ENCODE measurements at regions not wholly inside any gene's neighbourhood (a gene's known extent, or its start where the extent isn't known, plus 50 kb on each side); places are given as distances from the start of the nearest gene placed in this dataset.
A peak's percentile ranks its signal among the peaks of the same experiment; 100 is the strongest.
"Not testable (repeated sequence)": the region's sequence is repeated elsewhere in the genome, so short reads cannot be mapped to it uniquely, and the experiment has no call there.

- FAIRE-seq (no peak), DNase-seq (no peak)
- no peak overlapping the region for H3K4me3 ChIP-seq (ENCODE audit: low read depth in 1 of 3, low read length in 3 of 3)
- H3K9me3 ChIP-seq (ENCODE audit: control insufficient read depth in 2 of 2, insufficient read depth in 1 of 2, low read depth in 1 of 2, low read length in 1 of 2), result peaks cover 0 to 2% of the 10 kb centered on the region in 2 donors
- no peak overlapping the region for H3K27ac ChIP-seq (ENCODE audit: low read depth in 1 of 3, low read length in 2 of 3)
- peaks cover 0 to 3% (median 2%) of the 10 kb centered on the region in 3 donors for H3K27me3 ChIP-seq (ENCODE audit: control insufficient read depth in 3 of 3, insufficient read depth in 3 of 3, low read length in 3 of 3)
- 53 to 62% (median 55%) methylated on average over 16 of the region's 16 CpGs for WGBS, 3 donors
- H3K36me3 ChIP-seq (ENCODE audit: control insufficient read depth in 3 of 3, insufficient read depth in 2 of 3, low read depth in 1 of 3, low read length in 3 of 3), result no peaks in the 10 kb centered on the region
- H3K4me1 ChIP-seq (ENCODE audit: control insufficient read depth in 3 of 3, insufficient read depth in 2 of 3, low read depth in 1 of 3, low read length in 2 of 3), result no peaks in the 10 kb centered on the region
Measured at GRCh38 chr20:1816384-1817381, 78.5 kb upstream of the SIRPA start.

GRCh38 chr20:1815502-1816085, 79.6 kb upstream of the SIRPA start:
- no peak for DNase-seq
- H3K4me3 ChIP-seq (ENCODE audit: low read depth in 1 of 3, low read length in 3 of 3), result no peak overlapping the region
- no peaks in the 10 kb centered on the region for H3K36me3 ChIP-seq (ENCODE audit: control insufficient read depth in 3 of 3, insufficient read depth in 2 of 3, low read depth in 1 of 3, low read length in 3 of 3)
- no peaks in the 10 kb centered on the region for H3K4me1 ChIP-seq (ENCODE audit: control insufficient read depth in 3 of 3, insufficient read depth in 2 of 3, low read depth in 1 of 3, low read length in 2 of 3)
- H3K27me3 ChIP-seq (ENCODE audit: control insufficient read depth in 3 of 3, insufficient read depth in 3 of 3, low read length in 3 of 3), result peaks cover 0 to 3% (median 2%) of the 10 kb centered on the region in 3 donors
- no peak overlapping the region for H3K27ac ChIP-seq (ENCODE audit: low read depth in 1 of 3, low read length in 2 of 3)
- no peaks in the 10 kb centered on the region for H3K9me3 ChIP-seq (ENCODE audit: control insufficient read depth in 2 of 2, insufficient read depth in 1 of 2, low read depth in 1 of 2, low read length in 1 of 2)
- no peak for FAIRE-seq
- WGBS, 3 donors, result 71 to 76% (median 72%) methylated on average over 3 of the region's 3 CpGs

GRCh38 chr20:1814861-1815260, 80.3 kb upstream of the SIRPA start:
- not testable (repeated sequence) for FAIRE-seq; H3K27ac ChIP-seq (ENCODE audit: low read depth in 1 of 3, low read length in 2 of 3); H3K4me3 ChIP-seq (ENCODE audit: low read depth in 1 of 3, low read length in 3 of 3); H3K9me3 ChIP-seq (ENCODE audit: control insufficient read depth in 2 of 2, insufficient read depth in 1 of 2, low read depth in 1 of 2, low read length in 1 of 2); H3K4me1 ChIP-seq (ENCODE audit: control insufficient read depth in 3 of 3, insufficient read depth in 2 of 3, low read depth in 1 of 3, low read length in 2 of 3); H3K27me3 ChIP-seq (ENCODE audit: control insufficient read depth in 3 of 3, insufficient read depth in 3 of 3, low read length in 3 of 3); DNase-seq; H3K36me3 ChIP-seq (ENCODE audit: control insufficient read depth in 3 of 3, insufficient read depth in 2 of 3, low read depth in 1 of 3, low read length in 3 of 3)
- 90 to 100% (median 96%) methylated on average over 1 of the region's 1 CpG for whole genome bisulfite sequencing, 3 donors

GRCh38 chr20:1813674-1814635, 81.3 kb upstream of the SIRPA start:
- Histone ChIP-seq H3K36me3 (ENCODE audit: control insufficient read depth in 3 of 3, insufficient read depth in 2 of 3, low read depth in 1 of 3, low read length in 3 of 3) (no peaks in the 10 kb centered on the region), H3K9me3 (ENCODE audit: control insufficient read depth in 2 of 2, insufficient read depth in 1 of 2, low read depth in 1 of 2, low read length in 1 of 2) (no peaks in the 10 kb centered on the region), H3K27me3 (ENCODE audit: control insufficient read depth in 3 of 3, insufficient read depth in 3 of 3, low read length in 3 of 3) (peaks cover 0 to 3% (median 2%) of the 10 kb centered on the region in 3 donors), H3K27ac (ENCODE audit: low read depth in 1 of 3, low read length in 2 of 3) (no peak overlapping the region), H3K4me1 (ENCODE audit: control insufficient read depth in 3 of 3, insufficient read depth in 2 of 3, low read depth in 1 of 3, low read length in 2 of 3) (no peaks in the 10 kb centered on the region), H3K4me3 (ENCODE audit: low read depth in 1 of 3, low read length in 3 of 3) (no peak overlapping the region)
- FAIRE-seq (no peak), DNase-seq (no peak)
- WGBS, 3 donors, result 86 to 89% (median 87%) methylated on average over 13 of the region's 13 CpGs

- Histone ChIP-seq H3K27ac (ENCODE audit: low read depth in 1 of 3, low read length in 2 of 3) (no peak overlapping the region), H3K36me3 (ENCODE audit: control insufficient read depth in 3 of 3, insufficient read depth in 2 of 3, low read depth in 1 of 3, low read length in 3 of 3) (no peaks in the 10 kb centered on the region), H3K4me1 (ENCODE audit: control insufficient read depth in 3 of 3, insufficient read depth in 2 of 3, low read depth in 1 of 3, low read length in 2 of 3) (no peaks in the 10 kb centered on the region), H3K4me3 (ENCODE audit: low read depth in 1 of 3, low read length in 3 of 3) (no peak overlapping the region), H3K9me3 (ENCODE audit: control insufficient read depth in 2 of 2, insufficient read depth in 1 of 2, low read depth in 1 of 2, low read length in 1 of 2) (no peaks in the 10 kb centered on the region), H3K27me3 (ENCODE audit: control insufficient read depth in 3 of 3, insufficient read depth in 3 of 3, low read length in 3 of 3) (peaks cover 0 to 2% (median 0%) of the 10 kb centered on the region in 3 donors)
- DNase-seq (no peak), FAIRE-seq (no peak)
- 39 to 50% (median 44%) methylated on average over 7 of the region's 7 CpGs for WGBS, 3 donors
Measured at GRCh38 chr20:1813101-1813529, 82.1 kb upstream of the SIRPA start.

GRCh38 chr20:1811621-1812498, 83.3 kb upstream of the SIRPA start:
- FAIRE-seq, result no peak

GRCh38 chr20:1810926-1811620, 84.1 kb upstream of the SIRPA start:
- no peaks in the 10 kb centered on the region for H3K4me1 ChIP-seq (ENCODE audit: control insufficient read depth in 3 of 3, insufficient read depth in 2 of 3, low read depth in 1 of 3, low read length in 2 of 3)
- 28 to 35% (median 33%) methylated on average over 7 of the region's 7 CpGs for WGBS, 3 donors
- DNase-seq (no peak), FAIRE-seq (no peak)
- H3K36me3 ChIP-seq (ENCODE audit: control insufficient read depth in 3 of 3, insufficient read depth in 2 of 3, low read depth in 1 of 3, low read length in 3 of 3), result no peaks in the 10 kb centered on the region
- peak overlapping the region in 1 of 3 donors; percentile 54 for H3K27ac ChIP-seq (ENCODE audit: low read depth in 1 of 3, low read length in 2 of 3)
- H3K27me3 ChIP-seq (ENCODE audit: control insufficient read depth in 3 of 3, insufficient read depth in 3 of 3, low read length in 3 of 3), result no peaks in the 10 kb centered on the region
- no peaks in the 10 kb centered on the region for H3K9me3 ChIP-seq (ENCODE audit: control insufficient read depth in 2 of 2, insufficient read depth in 1 of 2, low read depth in 1 of 2, low read length in 1 of 2)
- no peak overlapping the region for H3K4me3 ChIP-seq (ENCODE audit: low read depth in 1 of 3, low read length in 3 of 3)

More at GRCh38 chr20:1811621-1812498, 83.3 kb upstream of the SIRPA start:
- 59 to 70% (median 69%) methylated on average over 5 of the region's 5 CpGs for WGBS, 3 donors
- Histone ChIP-seq H3K36me3 (ENCODE audit: control insufficient read depth in 3 of 3, insufficient read depth in 2 of 3, low read depth in 1 of 3, low read length in 3 of 3) (no peaks in the 10 kb centered on the region), H3K4me1 (ENCODE audit: control insufficient read depth in 3 of 3, insufficient read depth in 2 of 3, low read depth in 1 of 3, low read length in 2 of 3) (no peaks in the 10 kb centered on the region), H3K27me3 (ENCODE audit: control insufficient read depth in 3 of 3, insufficient read depth in 3 of 3, low read length in 3 of 3) (no peaks in the 10 kb centered on the region), H3K4me3 (ENCODE audit: low read depth in 1 of 3, low read length in 3 of 3) (no peak overlapping the region), H3K27ac (ENCODE audit: low read depth in 1 of 3, low read length in 2 of 3) (peak overlapping the region in 1 of 3 donors; percentile 19), H3K9me3 (ENCODE audit: control insufficient read depth in 2 of 2, insufficient read depth in 1 of 2, low read depth in 1 of 2, low read length in 1 of 2) (no peaks in the 10 kb centered on the region)
- DNase-seq, result no peak

All from small intestine (tissue), 7 donors.